Parathyroid adenoma (tissue), 2 donors: ENCODE measurements at regions not wholly inside any gene's neighbourhood (a gene's known extent, or its start where the extent isn't known, plus 50 kb on each side); places are given as distances from the start of the nearest gene placed in this dataset.

ENCODE experiments used
- H2AFZ ChIP-seq: fragments of 300-600 bp; sonication (generic); one replicate; pipeline ENCODE4 v1.7.0; 2017; ENCODE audit warnings: antibody characterized with exemption, mild to moderate bottlenecking
- H3K27ac ChIP-seq: fragments of 300-600 bp; sonication (generic); one replicate; pipeline ENCODE4 v1.7.0; 2017
- H3K27me3 ChIP-seq: fragments of 300-600 bp; sonication (generic); one replicate; pipeline ENCODE4 v1.7.0; 2017; ENCODE audit warnings: low read length; ENCODE audit not compliant: control insufficient read depth, insufficient read depth
- H3K36me3 ChIP-seq: fragments of 300-600 bp; sonication (generic); one replicate; pipeline ENCODE4 v1.7.0; 2017; ENCODE audit warnings: low read length; ENCODE audit not compliant: control insufficient read depth, insufficient read depth
- H3K4me1 ChIP-seq: fragments of 300-600 bp; sonication (generic); one replicate; pipeline ENCODE4 v1.7.0; 2017; ENCODE audit warnings: control low read depth
- H3K4me2 ChIP-seq: fragments of 300-600 bp; sonication (generic); one replicate; pipeline ENCODE4 v1.7.0; 2017; ENCODE audit warnings: low read length
- H3K4me3 ChIP-seq: fragments of 300-600 bp; sonication (generic); one replicate; pipeline ENCODE4 v1.7.0; 2017; ENCODE audit warnings: low read depth, low read length
- H3K79me2 ChIP-seq: fragments of 300-600 bp; sonication (generic); one replicate; pipeline ENCODE4 v1.7.0; 2017; ENCODE audit warnings: control low read depth
- H3K9ac ChIP-seq: fragments of 300-600 bp; sonication (generic); one replicate; pipeline ENCODE4 v1.7.0; 2017; ENCODE audit warnings: mild to moderate bottlenecking
- H3K9me3 ChIP-seq: fragments of 300-600 bp; sonication (generic); one replicate; pipeline ENCODE4 v1.7.0; 2017; ENCODE audit warnings: low read length; ENCODE audit not compliant: control insufficient read depth
- TF ChIP-seq, protein P1 (sequence below): fragments of 300-600 bp; sonication (generic); IDR thresholded peaks from one replicate; pipeline ENCODE4 v1.7.0; 2017; ENCODE audit warnings: antibody characterized with exemption, mild to moderate bottlenecking
- donor health status: primary hyperparathyroidism.

DNA sequence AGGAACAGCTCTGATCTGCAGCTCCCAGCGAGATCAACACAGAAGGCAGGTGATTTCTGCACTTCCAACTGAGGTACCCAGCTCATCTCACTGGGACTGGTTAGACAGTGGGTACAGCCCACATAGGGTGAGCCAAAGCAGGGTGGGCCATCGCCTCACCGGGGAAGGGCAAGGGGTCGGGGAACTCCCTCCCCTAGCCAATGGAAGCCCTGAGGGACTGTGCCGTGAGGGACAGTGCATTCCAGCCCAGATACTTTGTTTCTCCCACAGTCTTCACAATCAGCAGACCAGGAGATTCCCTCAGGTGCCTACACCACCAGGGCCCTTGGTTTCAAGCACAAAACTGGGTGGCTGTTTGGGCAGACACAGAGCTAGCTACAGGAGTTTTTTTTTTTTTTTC lies 555.9 kb downstream of the BCOR start:
- Histone ChIP-seq H3K4me1 (no peaks in the 10 kb centered on the region), H3K79me2 (no peaks in the 10 kb centered on the region), H2AFZ (no peak overlapping the region), H3K4me3 (no peak overlapping the region), H3K36me3 (no peaks in the 10 kb centered on the region), H3K27ac (no peak overlapping the region), H3K4me2 (no peak overlapping the region), H3K9me3 (no peaks in the 10 kb centered on the region), H3K9ac (no peak overlapping the region), H3K27me3 (no peaks in the 10 kb centered on the region)
- TF ChIP-seq, protein P1, sequence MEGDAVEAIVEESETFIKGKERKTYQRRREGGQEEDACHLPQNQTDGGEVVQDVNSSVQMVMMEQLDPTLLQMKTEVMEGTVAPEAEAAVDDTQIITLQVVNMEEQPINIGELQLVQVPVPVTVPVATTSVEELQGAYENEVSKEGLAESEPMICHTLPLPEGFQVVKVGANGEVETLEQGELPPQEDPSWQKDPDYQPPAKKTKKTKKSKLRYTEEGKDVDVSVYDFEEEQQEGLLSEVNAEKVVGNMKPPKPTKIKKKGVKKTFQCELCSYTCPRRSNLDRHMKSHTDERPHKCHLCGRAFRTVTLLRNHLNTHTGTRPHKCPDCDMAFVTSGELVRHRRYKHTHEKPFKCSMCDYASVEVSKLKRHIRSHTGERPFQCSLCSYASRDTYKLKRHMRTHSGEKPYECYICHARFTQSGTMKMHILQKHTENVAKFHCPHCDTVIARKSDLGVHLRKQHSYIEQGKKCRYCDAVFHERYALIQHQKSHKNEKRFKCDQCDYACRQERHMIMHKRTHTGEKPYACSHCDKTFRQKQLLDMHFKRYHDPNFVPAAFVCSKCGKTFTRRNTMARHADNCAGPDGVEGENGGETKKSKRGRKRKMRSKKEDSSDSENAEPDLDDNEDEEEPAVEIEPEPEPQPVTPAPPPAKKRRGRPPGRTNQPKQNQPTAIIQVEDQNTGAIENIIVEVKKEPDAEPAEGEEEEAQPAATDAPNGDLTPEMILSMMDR = no peak

DNA sequence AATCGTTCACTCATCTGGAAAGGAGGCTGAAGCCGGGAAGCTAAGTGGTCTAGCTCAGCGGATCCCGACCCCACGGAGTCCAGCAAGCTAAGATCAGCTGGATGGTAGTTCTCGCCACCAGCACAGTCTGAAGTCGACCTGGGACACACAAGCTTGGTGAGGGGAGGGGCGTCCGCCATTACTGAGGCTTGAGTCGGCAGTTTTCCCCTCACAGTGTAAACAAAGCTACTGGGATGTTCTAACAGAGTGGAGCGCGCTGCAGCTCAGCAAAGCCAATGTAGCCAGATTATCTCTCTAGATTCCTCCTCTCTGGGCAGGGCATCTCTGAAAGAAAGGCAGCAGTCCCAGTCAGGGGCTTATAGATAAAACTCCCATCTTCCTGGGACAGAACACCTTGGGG lies 555.4 kb downstream of the BCOR start:
- no peaks in the 10 kb centered on the region for H3K4me1 ChIP-seq
- H3K79me2 ChIP-seq = no peaks in the 10 kb centered on the region
- TF ChIP-seq, protein P1 = no peak

DNA sequence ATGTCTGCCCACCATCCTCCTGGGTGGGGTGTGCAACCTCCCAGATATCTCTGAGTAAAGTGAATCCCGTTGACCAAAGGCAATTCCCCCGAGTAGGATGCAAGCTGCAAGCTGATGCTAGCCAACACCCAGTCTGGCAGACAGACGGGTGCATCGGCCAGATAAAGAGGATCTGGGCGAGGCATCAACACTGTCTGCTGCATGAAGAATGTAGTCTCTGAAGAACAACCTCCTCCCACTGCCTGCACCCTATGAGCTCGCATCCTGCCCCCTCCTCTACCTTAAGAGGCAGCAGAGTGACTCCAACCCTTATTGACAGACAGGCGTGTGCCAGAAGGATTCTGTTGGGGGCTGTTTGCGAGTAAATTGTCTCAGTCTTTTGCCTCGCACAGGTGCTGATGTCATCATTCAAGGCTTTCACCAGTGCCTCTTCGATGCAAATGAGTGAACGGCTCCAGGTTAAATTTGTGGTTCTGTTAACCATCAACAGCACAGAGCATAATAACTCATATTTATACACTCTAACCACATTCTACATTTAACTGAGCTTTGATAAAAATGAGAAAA lies 546.9 kb downstream of the BCOR start:
- H3K27me3 ChIP-seq = no peaks in the 10 kb centered on the region
- no peaks in the 10 kb centered on the region for H3K36me3 ChIP-seq
- no peak overlapping the region for H3K27ac ChIP-seq
- no peak overlapping the region for H3K4me3 ChIP-seq
- H2AFZ ChIP-seq = no peak overlapping the region
- no peaks in the 10 kb centered on the region for H3K4me1 ChIP-seq
- H3K9ac ChIP-seq = no peak overlapping the region
- H3K79me2 ChIP-seq = no peaks in the 10 kb centered on the region
- TF ChIP-seq, protein P1 = no peak
- H3K9me3 ChIP-seq = no peaks in the 10 kb centered on the region
- no peak overlapping the region for H3K4me2 ChIP-seq

More for the DNA sequence above, 555.4 kb downstream of the BCOR start:
- Histone ChIP-seq H3K9me3 (no peaks in the 10 kb centered on the region), H3K9ac (no peak overlapping the region), H2AFZ (no peak overlapping the region), H3K27ac (no peak overlapping the region), H3K36me3 (no peaks in the 10 kb centered on the region), H3K27me3 (no peaks in the 10 kb centered on the region), H3K4me2 (no peak overlapping the region), H3K4me3 (no peak overlapping the region)

DNA sequence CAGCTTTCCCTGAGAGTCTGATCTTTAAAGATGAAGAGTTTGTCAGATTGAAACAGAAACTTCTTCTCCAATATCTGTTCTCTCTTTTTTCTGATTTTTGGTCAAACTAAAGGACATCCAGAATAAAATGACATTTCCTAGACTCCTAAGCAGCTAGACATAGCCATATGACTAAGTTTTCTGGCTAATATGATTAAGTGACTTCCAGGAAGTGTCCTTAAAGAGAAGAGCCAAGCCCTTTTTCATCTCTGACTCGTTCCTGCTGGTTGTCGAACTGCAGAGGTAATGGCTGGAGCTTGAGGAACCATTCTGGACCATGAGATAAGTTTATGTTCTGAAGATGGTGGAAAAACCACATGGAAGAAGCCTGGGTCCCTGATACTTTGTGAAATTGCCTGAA lies 546.0 kb downstream of the BCOR start:
- Histone ChIP-seq H3K9me3 (no peaks in the 10 kb centered on the region), H3K36me3 (no peaks in the 10 kb centered on the region), H3K27me3 (no peaks in the 10 kb centered on the region), H3K79me2 (no peaks in the 10 kb centered on the region), H3K4me1 (no peaks in the 10 kb centered on the region), H3K4me3 (no peak overlapping the region), H3K4me2 (no peak overlapping the region), H3K27ac (no peak overlapping the region), H3K9ac (no peak overlapping the region), H2AFZ (no peak overlapping the region)
- TF ChIP-seq, protein P1 = no peak

DNA sequence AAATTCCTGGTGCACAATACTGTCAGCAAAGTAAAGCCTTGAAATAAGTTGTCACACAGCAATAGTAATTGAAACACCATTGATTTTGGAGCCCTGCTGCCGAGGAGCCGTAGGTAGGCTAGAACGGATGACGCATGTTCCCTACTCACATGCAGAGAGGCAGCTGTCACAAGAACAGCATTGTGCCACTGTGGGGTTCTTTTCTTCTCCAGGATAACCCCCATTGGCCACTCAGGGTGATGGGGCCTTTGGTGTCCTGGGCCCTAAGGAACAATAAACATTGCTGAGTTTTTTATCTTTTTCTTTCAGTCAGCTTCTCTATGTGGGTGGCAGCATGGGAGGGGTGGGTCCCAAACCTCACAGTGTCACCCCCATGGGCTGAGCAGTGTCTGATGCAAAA lies 542.3 kb downstream of the BCOR start:
- no peak overlapping the region for H3K27ac ChIP-seq
- no peaks in the 10 kb centered on the region for H3K9me3 ChIP-seq
- no peaks in the 10 kb centered on the region for H3K27me3 ChIP-seq
- no peaks in the 10 kb centered on the region for H3K79me2 ChIP-seq
- no peaks in the 10 kb centered on the region for H3K36me3 ChIP-seq
- H3K4me3 ChIP-seq = no peak overlapping the region
- H2AFZ ChIP-seq = no peak overlapping the region
- TF ChIP-seq, protein P1 = no peak
- no peak overlapping the region for H3K9ac ChIP-seq
- no peak overlapping the region for H3K4me2 ChIP-seq
- H3K4me1 ChIP-seq = no peaks in the 10 kb centered on the region
